MM.1S (cell line): ENCODE measurements at regions not wholly inside any gene's neighbourhood (a gene's known extent, or its start where the extent isn't known, plus 50 kb on each side); places are given as distances from the start of the nearest gene placed in this dataset.

Experiments
- EZH2 ChIP-seq: fragments of 300-600 bp; sonication (generic); optimal IDR thresholded peaks from 2 replicates; pipeline ENCODE3; 2017; ENCODE audit warnings: low read depth, mild to moderate bottlenecking, antibody characterized with exemption, low read length, mixed read lengths
- TF ChIP-seq, protein P1 (sequence below): fragments of 300-600 bp; sonication (generic); IDR thresholded peaks from 2 replicates; pipeline ENCODE4 v1.5.1; 2016; ENCODE audit warnings: antibody characterized with exemption, low read length, mixed read lengths

- TF ChIP-seq EZH2: no peak
- TF ChIP-seq, protein P1, sequence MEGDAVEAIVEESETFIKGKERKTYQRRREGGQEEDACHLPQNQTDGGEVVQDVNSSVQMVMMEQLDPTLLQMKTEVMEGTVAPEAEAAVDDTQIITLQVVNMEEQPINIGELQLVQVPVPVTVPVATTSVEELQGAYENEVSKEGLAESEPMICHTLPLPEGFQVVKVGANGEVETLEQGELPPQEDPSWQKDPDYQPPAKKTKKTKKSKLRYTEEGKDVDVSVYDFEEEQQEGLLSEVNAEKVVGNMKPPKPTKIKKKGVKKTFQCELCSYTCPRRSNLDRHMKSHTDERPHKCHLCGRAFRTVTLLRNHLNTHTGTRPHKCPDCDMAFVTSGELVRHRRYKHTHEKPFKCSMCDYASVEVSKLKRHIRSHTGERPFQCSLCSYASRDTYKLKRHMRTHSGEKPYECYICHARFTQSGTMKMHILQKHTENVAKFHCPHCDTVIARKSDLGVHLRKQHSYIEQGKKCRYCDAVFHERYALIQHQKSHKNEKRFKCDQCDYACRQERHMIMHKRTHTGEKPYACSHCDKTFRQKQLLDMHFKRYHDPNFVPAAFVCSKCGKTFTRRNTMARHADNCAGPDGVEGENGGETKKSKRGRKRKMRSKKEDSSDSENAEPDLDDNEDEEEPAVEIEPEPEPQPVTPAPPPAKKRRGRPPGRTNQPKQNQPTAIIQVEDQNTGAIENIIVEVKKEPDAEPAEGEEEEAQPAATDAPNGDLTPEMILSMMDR: peak; percentile 24; the same call in 1 of the 2 replicates
These were observed 1513.7 kb downstream of the GRIK2 start for GRCh38 chr6:102907181-102907580.
